ENCODE measurements at regions not wholly inside any gene's neighbourhood (a gene's known extent, or its start where the extent isn't known, plus 50 kb on each side); places are given as distances from the start of the nearest gene placed in this dataset.

GRCh38 chr11:11789735-11790369, 51.9 kb upstream of the USP47 start:
- DNase-seq: peak; percentile 25 to 48
- TF ChIP-seq POLR2A (IDR thresholded peaks at IDR 0.05; ENCODE audit: low read length) (no peak), GATA1 (IDR thresholded peaks at IDR 0.05; ENCODE audit: low read depth, low read length) (no peak)

GRCh38 chr11:11788063-11788710, 53.6 kb upstream of the USP47 start:
- TF ChIP-seq GATA1 (IDR thresholded peaks at IDR 0.05; ENCODE audit: low read depth, low read length) (no peak), POLR2A (IDR thresholded peaks at IDR 0.05; ENCODE audit: low read length) (no peak)
- DNase-seq: no peak

- TF ChIP-seq GATA1 (IDR thresholded peaks at IDR 0.05; ENCODE audit: low read depth, low read length) (no peak), POLR2A (IDR thresholded peaks at IDR 0.05; ENCODE audit: low read length) (no peak)
- peak; percentile 59 to 80 for DNase-seq
Measured at GRCh38 chr11:11787305-11788062, 54.3 kb upstream of the USP47 start.

GRCh38 chr11:11786771-11787170, 55.0 kb upstream of the USP47 start:
- no peak for DNase-seq

GRCh38 chr11:11786234-11786633, 55.5 kb upstream of the USP47 start:
- no peak for TF ChIP-seq POLR2A (IDR thresholded peaks at IDR 0.05; ENCODE audit: low read length)
- TF ChIP-seq GATA1 (IDR thresholded peaks at IDR 0.05; ENCODE audit: low read depth, low read length): no peak
- DNase-seq: peak in 1 of 2 experiments; percentile 15

More at GRCh38 chr11:11786771-11787170, 55.0 kb upstream of the USP47 start:
- TF ChIP-seq POLR2A (IDR thresholded peaks at IDR 0.05; ENCODE audit: low read length) (no peak), GATA1 (IDR thresholded peaks at IDR 0.05; ENCODE audit: low read depth, low read length) (no peak)

- no peak for DNase-seq
- TF ChIP-seq POLR2A (IDR thresholded peaks at IDR 0.05; ENCODE audit: low read length) (no peak), GATA1 (IDR thresholded peaks at IDR 0.05; ENCODE audit: low read depth, low read length) (no peak)
Measured at GRCh38 chr11:11782532-11783110, 59.2 kb upstream of the USP47 start.

GRCh38 chr11:11780858-11781257, 60.9 kb upstream of the USP47 start:
- no peak for DNase-seq
- no peak for TF ChIP-seq GATA1 (IDR thresholded peaks at IDR 0.05; ENCODE audit: low read depth, low read length)
- TF ChIP-seq POLR2A (IDR thresholded peaks at IDR 0.05; ENCODE audit: low read length): no peak

- no peak for DNase-seq
- TF ChIP-seq GATA1 (IDR thresholded peaks at IDR 0.05; ENCODE audit: low read depth, low read length) (no peak), POLR2A (IDR thresholded peaks at IDR 0.05; ENCODE audit: low read length) (no peak)
Measured at GRCh38 chr11:11779975-11780374, 61.8 kb upstream of the USP47 start.

GRCh38 chr11:11777897-11778296, 63.9 kb upstream of the USP47 start:
- no peak for TF ChIP-seq POLR2A (IDR thresholded peaks at IDR 0.05; ENCODE audit: low read length)
- no peak for TF ChIP-seq GATA1 (IDR thresholded peaks at IDR 0.05; ENCODE audit: low read depth, low read length)
- no peak for DNase-seq

- DNase-seq: no peak
- TF ChIP-seq GATA1 (IDR thresholded peaks at IDR 0.05; ENCODE audit: low read depth, low read length) (no peak), POLR2A (IDR thresholded peaks at IDR 0.05; ENCODE audit: low read length) (no peak)
Measured at GRCh38 chr11:11776714-11777113, 65.1 kb upstream of the USP47 start.

- TF ChIP-seq GATA1 (IDR thresholded peaks at IDR 0.05; ENCODE audit: low read depth, low read length): no peak
- no peak for DNase-seq
Measured at GRCh38 chr11:11774928-11775327, 66.8 kb upstream of the USP47 start.

- TF ChIP-seq POLR2A (IDR thresholded peaks at IDR 0.05; ENCODE audit: low read length) (no peak), GATA1 (IDR thresholded peaks at IDR 0.05; ENCODE audit: low read depth, low read length) (no peak)
- DNase-seq: no peak
Measured at GRCh38 chr11:11772865-11773515, 68.8 kb upstream of the USP47 start.

- TF ChIP-seq GATA1 (IDR thresholded peaks at IDR 0.05; ENCODE audit: low read depth, low read length): no peak
- no peak for TF ChIP-seq POLR2A (IDR thresholded peaks at IDR 0.05; ENCODE audit: low read length)
- no peak for DNase-seq
Measured at GRCh38 chr11:11770921-11771486, 70.8 kb upstream of the USP47 start.

All from erythroblast (primary cell).